MM.1S (cell line): ENCODE measurements at regions not wholly inside any gene's neighbourhood (a gene's known extent, or its start where the extent isn't known, plus 50 kb on each side); places are given as distances from the start of the nearest gene placed in this dataset.

ENCODE experiments used
- EZH2 ChIP-seq: fragments of 300-600 bp; sonication (generic); optimal IDR thresholded peaks from 2 replicates; pipeline ENCODE3; 2017; ENCODE audit warnings: low read depth, mild to moderate bottlenecking, antibody characterized with exemption, low read length, mixed read lengths
- EZH2phosphoT487 ChIP-seq: fragments of 300-600 bp; sonication (generic); IDR thresholded peaks from 2 replicates; pipeline ENCODE4 v1.6.1; 2018; ENCODE audit warnings: antibody characterized with exemption, low read length
- TF ChIP-seq, protein P1 (sequence below): fragments of 300-600 bp; sonication (generic); IDR thresholded peaks from 2 replicates; pipeline ENCODE4 v1.5.1; 2016; ENCODE audit warnings: antibody characterized with exemption, low read length, mixed read lengths

DNA sequence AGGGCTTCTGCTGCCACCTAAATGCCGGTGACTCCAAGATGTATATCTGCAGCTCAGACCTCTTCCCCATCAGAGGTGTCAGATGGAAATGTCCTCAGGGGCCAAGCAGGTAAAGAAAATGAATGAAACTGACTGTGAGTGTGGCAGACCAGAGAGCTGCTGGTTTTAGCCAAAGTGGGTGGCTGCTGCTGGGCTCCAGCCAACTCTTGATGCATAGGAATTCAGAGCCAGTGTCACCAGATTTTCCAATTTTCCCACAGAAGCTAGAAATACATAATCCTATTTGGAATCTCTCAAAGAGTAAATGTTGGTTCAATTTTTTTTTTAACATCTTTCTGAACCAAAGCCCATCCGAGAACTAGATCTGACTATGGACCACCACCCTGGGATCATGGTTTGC, 161.2 kb upstream of the SPRY4 start:
- TF ChIP-seq, protein P1, sequence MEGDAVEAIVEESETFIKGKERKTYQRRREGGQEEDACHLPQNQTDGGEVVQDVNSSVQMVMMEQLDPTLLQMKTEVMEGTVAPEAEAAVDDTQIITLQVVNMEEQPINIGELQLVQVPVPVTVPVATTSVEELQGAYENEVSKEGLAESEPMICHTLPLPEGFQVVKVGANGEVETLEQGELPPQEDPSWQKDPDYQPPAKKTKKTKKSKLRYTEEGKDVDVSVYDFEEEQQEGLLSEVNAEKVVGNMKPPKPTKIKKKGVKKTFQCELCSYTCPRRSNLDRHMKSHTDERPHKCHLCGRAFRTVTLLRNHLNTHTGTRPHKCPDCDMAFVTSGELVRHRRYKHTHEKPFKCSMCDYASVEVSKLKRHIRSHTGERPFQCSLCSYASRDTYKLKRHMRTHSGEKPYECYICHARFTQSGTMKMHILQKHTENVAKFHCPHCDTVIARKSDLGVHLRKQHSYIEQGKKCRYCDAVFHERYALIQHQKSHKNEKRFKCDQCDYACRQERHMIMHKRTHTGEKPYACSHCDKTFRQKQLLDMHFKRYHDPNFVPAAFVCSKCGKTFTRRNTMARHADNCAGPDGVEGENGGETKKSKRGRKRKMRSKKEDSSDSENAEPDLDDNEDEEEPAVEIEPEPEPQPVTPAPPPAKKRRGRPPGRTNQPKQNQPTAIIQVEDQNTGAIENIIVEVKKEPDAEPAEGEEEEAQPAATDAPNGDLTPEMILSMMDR: no peak
- no peak for TF ChIP-seq EZH2
- TF ChIP-seq EZH2phosphoT487: no peak
